Posterior vena cava (tissue), 2 donors: ENCODE measurements at regions not wholly inside any gene's neighbourhood (a gene's known extent, or its start where the extent isn't known, plus 50 kb on each side); places are given as distances from the start of the nearest gene placed in this dataset.

ENCODE experiments used
- DNase-seq: peaks from one replicate; pipeline ENCODE4 v3.0.0-alpha.2; 2020; ENCODE audit warnings: low spot score
- intact Hi-C, 2 donors: fragments of 100-400 bp; cut with DNase I; formaldehyde crosslinking; loops; one replicate each; pipeline versions ENCODE4 v1.14.1 to v1.14.2; 2022 to 2023
- donor health status: DM: yes; HTN: yes; CAD: no.
- donor health status: DM: yes; HTN: yes; CAD: no.

DNA sequence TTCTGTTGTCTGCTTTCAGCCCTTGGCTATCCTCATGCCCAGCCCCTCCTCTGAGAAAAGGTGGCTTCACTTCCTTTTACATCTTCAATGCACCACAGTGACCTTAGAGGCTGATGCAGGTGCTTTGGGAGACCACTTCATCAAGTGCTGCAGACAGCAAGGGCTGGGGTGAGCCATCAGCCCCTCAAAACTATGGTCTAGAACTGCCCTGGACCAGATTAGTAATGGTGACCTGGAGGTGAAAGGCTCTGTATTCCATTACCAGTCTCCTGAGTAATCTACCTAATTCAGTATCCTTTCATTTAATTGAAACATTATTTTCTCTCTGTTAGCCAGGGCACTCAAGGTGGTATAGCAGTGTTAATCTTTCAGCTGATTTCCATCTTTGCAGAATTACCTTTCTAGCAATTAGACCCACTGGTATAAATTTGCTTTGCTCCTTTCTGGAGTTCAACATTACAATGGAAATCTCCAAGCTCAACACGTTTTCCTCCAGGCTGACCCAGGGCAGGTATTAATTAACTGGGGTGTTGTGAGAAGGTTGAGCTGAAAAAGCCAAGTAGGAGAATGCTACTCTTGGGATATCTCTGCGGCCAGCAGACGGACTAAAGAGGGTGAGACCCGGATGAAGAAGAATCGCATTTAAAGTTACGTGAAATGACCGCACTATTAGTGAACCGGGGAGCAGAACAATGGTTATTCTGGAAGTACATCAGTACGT lies 469.0 kb downstream of the MEIS1 start:
- intact Hi-C loops, result loop anchor here in 1 of 2 donors (5.0 kb wide), 1 partner anchor 1288 kb away; no protein-coding TSS in a partner anchor

DNA sequence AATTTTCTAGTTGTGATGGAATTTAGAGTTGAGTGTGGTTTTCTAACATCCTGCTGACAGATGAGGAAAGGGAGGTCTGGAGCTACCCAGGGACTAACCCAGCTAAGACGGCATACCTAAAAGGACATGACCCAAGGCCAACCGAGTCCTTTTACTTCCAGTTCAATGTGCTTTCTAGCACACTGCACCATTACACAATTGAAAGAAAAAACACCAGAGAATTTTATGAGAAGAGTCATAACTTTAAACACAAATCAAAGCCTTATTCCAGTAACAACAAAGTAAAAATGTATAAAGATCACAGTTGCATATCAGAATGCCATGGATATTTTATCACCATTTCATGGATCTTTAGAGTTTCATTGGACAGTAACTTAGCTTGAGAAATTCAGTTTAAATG lies 480.3 kb downstream of the MEIS1 start:
- no peak for DNase-seq
- intact Hi-C loops, result no loop called here

More for the DNA sequence above, 469.0 kb downstream of the MEIS1 start:
- DNase-seq, result no peak

DNA sequence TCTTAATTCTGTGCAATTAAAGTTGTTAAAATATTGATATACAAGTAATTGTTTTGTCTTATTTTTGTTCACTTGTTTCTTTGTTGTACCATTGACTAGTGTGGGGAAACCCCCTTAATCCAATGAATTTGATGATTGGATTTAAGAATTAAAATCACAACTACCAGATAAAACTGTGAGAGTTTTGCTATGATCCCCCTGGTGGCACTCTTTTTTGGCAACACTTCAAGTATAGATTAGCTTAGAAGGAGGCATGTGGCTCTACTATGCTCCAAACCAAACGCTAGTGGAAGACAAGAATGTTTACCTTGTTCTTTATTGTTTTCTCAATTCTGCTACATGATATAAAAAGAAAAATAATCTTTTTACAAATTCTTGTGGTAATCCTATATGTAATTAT lies 477.8 kb upstream of the ETAA1 start:
- intact Hi-C loops, result no loop called here
- no peak for DNase-seq

DNA sequence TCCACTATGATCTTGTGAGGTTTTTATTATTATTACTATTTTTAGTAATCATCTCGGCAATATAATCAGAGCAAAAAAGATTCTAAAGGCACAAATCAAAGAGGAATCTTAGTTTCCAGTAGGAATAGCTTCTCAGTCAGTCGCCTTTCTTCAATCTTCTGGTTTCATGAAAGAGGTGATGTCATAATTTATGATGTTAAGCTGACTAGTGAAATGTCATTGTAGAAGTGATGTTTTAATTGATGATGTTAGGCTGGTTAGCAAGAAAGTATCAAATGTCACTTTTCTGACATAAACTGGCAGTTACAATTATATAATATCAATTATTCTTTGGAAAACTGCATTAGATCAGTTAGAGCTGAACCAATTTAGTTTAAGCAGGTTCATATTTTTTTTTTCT lies 476.7 kb upstream of the ETAA1 start:
- intact Hi-C loops, result no loop called here
- no peak for DNase-seq

DNA sequence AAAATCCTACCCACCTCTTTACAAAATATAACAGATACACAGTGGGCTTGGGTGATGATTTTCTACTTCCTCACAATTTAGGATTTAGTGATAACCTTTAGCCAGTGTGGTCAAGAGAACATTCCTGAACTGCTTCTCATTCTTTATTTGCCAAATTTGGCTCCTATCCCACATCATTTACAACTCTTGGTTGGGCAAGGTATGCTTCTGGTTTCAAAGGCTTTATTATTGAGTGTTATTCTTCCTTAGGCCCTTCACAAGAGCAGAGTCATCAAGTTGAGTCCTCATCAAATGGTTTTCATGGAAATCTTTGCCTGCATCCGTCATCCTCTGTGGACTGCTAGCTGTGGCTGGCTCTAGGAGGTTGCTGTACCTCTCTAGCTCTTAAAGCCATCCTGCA lies 472.0 kb upstream of the ETAA1 start:
- DNase-seq, result no peak
- intact Hi-C loops, result no loop called here

DNA sequence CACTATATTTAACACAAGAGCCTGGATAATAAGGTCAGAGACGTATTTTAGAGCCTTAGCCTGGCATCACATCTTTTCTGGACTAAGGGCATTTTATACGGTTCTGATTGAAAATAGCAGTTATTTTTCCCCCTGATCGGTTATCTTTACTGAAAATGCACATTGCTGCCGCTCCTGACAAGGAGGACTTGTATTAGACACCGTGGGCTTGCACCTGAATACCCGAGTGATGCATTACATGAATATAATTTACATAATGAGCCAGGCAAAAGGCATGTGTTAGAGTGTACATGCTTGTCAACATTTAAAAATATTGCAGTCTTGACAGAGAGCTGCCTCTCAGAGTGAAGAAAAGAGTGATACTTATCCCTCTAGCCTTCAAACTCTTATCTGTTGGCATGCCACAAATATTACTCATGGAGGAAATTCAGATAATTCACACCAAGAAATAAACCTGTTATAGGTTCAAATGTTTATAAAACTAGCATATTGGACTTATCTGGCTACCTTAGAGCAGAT lies 470.5 kb upstream of the ETAA1 start:
- intact Hi-C loops, result no loop called here
- DNase-seq, result no peak

DNA sequence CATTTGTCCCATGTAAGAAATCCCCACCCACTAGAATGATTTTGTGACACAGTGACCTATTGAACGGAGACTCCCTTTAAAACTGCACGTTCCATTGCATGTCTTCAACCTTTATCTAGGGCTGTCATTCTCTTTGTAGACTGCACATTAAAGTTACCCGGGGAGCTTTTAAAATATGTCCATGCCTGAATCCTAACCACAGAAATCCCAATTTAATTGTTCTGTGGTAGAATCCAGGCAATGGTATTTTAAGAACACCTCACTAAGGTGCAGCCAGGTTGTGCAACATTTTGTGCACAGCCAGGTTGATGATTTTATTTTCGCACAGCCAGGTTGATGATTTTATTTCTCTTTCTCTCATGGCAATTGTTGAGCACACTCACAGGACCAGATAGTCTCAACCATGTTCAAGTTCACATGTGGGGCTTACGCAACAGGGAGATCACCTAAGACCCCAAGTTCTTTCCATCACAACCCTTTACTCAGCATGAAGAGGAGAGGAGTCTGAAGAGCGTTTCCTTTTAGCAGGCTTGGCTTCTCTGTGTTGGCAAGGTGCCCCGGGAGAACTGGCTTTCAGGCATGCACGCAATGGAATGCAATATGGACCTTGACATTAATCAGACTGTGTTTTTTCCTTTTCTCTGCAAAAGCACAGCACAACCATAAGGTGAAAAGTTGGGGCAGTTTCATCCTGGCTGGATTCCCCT lies 467.3 kb upstream of the ETAA1 start:
- DNase-seq, result peak; percentile 83
- intact Hi-C loops, result no loop called here

DNA sequence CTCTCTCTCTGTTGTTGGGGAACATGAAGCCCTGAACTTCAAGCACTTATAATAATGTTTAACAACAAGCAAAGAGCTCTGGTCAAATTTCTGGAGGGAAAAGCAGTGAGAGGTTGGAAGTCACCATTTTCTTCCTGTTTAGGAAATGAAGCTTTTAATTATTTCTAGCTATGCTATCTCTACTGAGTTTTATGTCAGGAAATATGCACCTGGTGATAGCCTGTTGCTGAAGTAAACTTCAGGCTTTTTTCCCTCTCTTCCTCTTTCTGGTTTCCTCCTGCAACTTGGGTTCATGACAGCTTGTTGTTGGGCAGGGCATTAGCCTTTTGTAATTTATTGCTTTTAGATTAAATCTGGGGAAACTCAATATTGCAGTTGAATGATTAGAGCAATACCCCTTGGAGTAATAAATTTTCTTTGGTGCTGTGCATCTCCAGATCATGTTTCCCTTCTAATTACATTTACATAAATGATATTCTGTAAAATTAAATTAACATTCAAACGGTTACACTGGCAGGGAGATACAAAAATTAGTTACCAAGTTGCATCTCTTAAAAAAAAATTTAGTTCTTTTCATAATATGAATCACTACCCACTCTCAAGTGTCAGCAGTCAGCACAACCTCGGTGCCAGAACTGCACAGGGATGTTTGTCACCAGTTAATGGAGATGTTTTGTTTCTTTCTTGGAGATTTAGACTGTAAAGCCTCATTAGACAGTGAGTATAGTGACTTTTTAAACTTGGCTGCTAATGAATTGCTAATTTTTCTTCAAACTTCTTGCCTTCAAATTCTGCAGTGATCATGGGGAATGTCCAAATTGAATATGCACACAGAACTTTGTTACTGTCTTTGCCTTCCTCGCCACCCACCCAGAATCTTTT lies 466.6 kb upstream of the ETAA1 start:
- no peak for DNase-seq
- intact Hi-C loops, result no loop called here

DNA sequence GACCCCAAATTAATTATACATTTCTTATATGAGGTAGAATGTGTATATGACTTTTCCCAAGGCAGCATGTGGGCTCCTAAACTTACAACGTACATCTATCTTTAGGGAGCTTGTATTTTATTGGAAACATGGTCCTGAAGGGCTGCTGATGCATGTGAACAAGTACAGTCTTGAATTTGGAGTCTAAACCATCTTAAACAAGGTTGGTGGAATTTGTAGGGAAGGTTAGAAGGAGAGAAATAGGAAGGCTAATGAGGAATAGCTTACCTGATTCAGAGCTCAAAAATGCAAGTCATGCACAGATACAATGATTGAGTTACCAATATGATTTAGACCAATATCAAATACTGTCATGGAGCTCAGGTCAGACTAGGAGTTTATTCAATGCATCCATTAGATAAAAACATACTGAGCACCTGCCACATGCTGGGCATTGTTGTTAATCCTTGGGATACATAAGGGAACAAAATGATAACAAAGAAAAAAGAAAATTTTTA lies 458.6 kb upstream of the ETAA1 start:
- intact Hi-C loops, result no loop called here
- no peak for DNase-seq

DNA sequence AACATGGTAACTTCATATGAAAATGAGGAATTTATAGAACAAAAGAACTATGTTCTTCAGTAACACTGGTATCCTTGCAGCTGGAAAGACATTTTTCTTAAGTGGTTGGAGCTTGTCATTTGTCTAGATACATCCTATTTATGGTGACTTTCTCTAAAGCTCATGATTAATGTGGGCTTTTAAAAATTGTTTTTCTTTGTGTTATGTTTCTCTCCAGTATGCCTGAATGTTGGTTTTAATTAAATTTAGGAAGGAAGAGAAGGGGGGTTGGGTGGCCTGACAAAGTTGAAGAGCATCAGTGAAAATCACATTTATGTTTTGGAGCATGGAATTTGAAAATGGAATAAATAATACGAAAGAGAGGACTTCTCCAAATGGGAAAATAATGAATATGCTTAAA lies 457.1 kb upstream of the ETAA1 start:
- no peak for DNase-seq

DNA sequence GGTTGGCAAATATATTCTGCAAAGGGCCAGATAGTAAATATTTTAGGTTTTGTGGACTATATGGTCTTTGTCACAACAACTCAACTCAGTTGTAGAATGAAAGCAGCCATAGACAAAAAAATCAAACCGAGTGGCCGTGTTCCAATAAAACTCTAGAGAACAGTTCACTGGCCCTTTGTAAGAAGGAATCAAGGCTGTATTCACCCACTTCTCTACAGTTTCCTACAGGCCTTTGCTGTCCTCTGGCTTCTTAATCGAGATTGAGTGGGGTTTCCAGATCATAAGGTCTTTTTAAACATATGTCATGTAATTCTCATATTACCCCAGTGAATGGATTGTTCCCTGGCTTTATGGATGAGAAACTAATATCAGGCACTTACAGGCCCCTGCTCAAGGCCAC lies 448.9 kb upstream of the ETAA1 start:
- no peak for DNase-seq
- intact Hi-C loops, result no loop called here

More for the DNA sequence above, 457.1 kb upstream of the ETAA1 start:
- intact Hi-C loops, result no loop called here

DNA sequence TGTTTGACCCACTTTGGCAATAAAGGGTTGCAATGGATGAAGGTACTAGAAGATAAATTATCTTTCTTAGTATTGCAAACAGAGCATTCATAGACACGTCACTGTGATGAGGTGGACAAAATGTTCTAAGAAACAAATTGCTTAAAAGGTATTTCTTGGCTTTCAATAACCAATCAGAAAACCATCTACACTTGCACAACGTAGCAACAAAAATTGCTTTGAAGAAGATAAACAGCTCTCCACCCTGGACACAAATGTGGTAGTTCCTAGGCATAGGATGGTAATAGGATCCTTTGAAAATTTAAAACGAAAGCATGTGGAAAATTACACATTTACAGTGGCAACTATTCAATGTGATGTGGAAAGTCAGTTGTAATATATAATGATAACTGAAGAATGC lies 439.9 kb upstream of the ETAA1 start:
- intact Hi-C loops, result no loop called here
- DNase-seq, result no peak

DNA sequence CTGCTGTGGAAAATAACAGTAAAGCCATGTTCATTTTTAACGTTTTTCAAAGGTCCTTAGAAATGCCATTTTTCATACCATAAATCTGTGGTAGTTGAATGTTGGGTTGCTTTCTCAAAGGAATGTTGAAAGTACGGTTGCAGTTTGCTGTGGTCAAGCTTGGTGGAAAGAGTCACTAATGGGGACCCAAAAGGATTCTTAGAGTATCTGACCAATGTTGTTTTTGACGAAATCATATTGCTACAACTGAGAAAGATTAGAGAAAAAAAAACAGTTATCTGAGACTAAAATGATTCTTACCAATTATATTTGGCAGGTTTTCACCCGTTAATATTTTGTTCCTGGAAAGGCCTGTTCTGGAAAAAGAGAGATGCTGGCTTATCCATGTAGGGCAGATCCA lies 439.5 kb upstream of the ETAA1 start:
- DNase-seq, result no peak
- intact Hi-C loops, result no loop called here

DNA sequence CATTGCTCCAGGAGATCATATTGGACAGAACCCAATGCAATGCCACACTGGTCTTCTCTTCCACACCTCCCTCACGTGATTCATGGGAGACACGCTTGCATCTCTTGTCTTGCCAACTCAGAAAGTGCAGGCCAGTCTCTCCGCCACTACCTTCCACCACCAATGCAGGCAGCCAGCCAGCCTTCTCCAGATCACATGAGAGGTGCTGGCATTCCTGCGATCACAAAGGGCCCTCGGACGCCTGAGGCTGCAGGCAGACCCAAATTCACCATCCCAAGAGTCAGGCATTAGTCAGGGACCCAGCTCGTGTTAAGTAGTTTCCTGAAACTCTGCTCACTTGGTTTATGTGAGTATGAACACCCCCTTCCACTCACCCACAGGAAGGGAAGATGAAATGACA lies 437.0 kb upstream of the ETAA1 start:
- no peak for DNase-seq
- intact Hi-C loops, result no loop called here

DNA sequence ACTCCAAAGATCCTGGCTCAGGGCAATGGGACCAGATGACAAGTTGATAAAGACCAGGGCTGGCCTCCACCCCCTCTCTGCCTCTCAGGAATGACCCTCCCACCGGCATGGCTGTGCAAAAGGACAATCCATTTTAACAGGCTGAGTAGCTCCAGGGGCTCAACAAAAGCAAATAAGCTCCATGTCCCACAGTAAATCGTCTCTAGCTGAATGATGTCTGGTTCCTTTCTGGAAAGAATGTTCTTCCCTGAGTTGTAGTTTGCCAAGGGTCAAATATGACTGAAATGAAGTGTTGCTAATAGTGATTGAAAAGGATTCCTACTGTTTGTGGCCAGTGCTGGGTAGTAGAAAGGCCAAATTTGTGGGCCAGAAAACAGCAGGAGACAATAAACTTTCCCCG lies 434.4 kb upstream of the ETAA1 start:
- intact Hi-C loops, result no loop called here
- no peak for DNase-seq

DNA sequence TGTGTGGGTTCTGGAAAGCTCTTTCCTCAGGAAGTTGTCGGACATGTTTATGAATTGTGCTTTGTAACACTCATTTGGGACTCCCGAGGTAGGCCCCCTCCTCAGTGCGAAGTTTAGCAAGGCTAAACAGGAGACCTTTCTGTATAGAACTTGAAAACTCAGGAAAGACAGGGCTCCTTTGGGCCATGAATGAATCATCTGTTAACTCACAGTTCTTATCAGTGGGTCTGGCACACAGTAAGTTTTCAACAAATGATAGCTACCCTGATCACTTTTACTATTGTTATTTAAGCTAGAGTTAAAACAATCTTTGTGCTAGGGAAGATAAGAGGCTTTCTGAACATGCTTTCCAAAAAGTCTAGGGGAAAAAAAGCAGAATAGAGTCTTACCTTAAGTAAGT lies 430.5 kb upstream of the ETAA1 start:
- DNase-seq, result no peak

DNA sequence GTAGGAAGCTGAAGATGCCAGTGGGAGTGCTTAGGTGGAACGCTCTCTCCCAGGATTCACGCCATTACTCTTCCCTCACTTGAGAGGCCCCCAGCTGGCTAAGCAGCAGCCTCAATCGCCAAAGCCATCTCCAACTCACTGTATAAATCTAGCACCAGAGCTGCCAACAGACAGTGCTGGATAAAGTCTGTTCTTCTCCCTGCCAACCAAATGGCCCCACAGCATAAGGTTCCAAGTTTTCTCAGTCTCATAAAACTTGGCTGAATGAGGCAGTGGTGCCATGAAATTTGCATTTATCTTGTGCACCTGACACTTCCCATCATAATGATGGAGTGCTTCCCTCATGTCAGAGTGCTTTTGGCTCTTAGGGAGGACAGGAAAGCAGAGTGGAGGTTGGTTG lies 428.2 kb upstream of the ETAA1 start:
- DNase-seq, result no peak
- intact Hi-C loops, result no loop called here

More for the DNA sequence above, 430.5 kb upstream of the ETAA1 start:
- intact Hi-C loops, result no loop called here

DNA sequence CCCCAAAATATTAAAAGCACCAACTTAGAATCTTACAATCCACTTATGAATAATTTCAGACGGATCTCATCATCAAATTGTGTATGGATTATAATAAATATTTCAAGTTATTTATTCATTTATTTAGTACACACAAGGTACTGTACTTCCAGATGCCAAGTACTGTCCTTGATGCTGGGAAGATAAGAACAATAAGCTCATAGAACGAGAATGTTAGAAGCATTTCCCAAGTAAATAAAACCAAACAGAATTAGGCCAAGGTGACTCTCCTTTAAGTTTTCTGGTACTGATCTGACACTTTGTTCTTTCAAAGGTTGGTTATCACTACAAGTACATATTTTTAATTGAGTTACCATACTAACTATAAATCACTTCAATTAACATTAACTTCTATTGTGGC lies 416.1 kb upstream of the ETAA1 start:
- no peak for DNase-seq
- intact Hi-C loops, result no loop called here

DNA sequence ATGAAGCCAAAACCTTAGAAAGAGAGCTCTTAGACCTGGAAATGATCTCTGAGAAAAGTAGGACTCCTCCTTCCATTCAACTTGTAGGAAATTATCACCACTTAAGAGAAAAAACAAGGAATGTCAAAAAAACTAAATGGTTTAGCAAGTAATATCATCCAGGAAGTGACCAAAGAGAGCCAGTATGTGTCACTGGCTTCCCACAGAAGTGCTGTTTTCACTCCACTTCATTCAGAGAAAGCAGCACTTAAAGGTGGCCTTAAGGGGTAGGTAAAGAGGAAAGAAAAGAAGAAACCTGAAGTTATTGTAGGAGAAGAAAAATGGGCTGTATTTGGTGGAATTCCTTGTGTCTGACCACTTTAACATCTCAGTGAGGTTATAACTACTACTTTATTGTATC lies 414.4 kb upstream of the ETAA1 start:
- no peak for DNase-seq
- intact Hi-C loops, result no loop called here

DNA sequence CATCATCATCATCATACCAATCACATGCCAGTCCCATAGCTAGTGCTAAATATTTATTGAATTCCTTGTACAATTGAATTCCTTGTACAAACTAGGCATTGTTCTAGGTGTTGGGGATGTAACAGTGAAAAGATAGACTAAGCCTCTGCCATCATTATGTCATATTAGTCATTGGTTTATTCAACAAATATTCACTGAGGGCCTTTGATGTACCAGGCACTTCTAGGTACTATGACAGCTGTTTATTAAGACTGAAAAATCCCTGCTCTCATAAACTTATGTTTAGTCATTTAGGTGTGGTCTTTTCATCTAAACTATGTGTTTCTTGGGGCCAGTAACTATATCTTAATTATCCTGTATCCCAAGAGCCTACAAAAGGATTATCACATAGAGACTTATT lies 412.3 kb upstream of the ETAA1 start:
- intact Hi-C loops, result no loop called here
- no peak for DNase-seq
